Right renal cortex interstitium (tissue), 3 donors: ENCODE measurements at regions not wholly inside any gene's neighbourhood (a gene's known extent, or its start where the extent isn't known, plus 50 kb on each side); places are given as distances from the start of the nearest gene placed in this dataset.

Source experiments
- DNase-seq, 3 donors: peaks; one replicate each; pipeline ENCODE4 v3.0.0-alpha.2; 2013; ENCODE audit warnings: low read depth in 3 of 3, low spot score in 2 of 3

DNA sequence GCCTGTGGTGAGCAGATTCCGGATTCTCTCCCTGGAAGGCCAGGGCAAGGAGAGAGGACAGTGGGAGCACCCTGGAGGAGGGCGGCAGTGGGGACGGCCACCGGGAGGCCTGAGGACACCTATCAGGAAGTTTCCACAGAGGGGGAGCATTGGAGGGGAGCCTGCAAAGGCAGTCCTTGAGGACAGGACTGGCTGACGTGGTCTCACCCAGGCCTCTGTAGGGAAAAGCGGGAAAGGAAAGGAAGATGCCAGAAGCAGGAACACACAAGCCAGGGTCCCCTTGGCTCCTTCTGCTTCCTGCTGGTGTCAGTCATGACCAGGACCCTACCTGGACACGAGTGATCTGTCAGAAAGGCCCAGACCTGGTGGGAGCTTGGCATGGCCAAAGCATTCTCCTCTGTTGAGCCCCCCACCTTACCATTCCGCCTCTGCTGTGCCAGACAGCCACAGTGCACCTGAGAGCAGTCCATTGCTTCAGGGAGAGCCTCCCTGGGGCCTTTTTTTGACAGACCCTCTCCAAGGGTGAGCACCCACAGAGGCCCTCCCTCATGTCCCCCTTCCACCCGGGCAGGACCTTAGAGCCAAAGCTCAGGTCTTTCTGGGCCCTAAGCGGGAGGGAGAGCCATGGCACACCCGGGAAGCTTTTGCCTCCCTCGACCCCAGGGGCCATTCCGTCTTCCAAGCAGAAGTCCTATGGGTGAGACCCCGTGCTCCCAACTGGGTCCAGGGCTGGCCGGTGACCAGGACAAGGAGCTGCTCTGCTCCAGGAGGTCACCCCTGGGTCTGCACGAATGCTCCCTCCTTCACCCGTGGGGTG lies 333.1 kb downstream of the DYSF start:
- DNase-seq: no peak

DNA sequence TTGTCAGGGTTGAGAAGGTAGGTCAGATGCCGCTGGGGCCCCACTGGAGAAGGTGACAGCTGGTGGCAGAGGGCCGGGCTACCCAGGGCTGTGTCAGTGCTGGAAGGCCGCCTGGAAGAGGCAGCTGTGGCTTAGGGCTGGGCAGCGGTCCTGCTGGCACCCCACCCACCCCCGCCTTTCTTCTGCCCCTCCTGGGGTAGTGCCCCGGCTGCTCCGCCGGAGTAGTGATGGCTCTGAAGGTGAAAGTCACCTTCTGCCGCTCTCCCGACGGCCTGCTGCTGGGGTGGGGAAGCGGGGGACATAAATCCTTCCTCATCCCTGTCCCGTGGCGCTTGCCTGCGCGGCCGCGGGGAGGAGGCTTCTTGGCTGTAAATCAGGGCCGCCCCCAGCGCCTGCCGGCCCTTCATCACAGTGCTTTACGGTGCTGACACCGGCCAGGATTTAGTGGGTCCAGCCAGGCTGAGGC lies 332.2 kb downstream of the DYSF start:
- DNase-seq: no peak

DNA sequence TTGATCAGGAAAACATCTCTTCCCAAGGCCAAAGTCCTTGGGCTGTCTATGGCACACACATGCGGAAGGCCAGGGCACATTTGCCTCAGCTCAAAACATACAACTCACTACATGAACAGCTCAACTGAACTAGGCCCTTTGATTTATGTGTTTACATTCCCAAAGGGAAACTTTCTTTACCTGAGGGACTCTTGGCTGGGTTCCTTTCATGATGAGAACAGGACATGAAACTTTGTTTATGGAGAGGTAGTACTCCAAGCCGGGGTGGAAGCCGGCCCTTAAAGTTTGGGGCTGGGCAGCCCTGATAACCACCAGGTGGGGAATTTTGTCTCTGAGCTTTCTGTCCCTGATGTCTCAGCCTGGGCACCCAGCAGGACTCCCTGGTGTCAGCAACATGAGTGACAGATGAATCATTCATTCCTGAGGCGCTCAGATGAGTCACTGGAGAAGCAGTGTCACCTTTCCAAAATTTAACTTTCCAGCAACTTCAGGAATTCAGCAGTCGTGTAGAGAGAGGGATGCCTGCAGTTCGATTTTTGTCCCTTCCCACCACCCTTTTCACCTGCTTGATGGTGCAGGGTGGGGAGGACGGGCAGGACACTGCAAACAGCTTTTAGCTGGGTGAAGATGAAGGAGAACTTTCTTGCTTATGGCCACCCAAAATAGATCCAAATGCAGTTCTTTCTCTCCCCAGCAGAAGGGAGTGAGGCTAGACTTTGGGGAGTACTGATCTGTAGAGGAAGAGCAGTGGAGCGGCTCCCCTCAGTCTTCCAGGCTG lies 331.6 kb downstream of the DYSF start:
- DNase-seq: no peak

DNA sequence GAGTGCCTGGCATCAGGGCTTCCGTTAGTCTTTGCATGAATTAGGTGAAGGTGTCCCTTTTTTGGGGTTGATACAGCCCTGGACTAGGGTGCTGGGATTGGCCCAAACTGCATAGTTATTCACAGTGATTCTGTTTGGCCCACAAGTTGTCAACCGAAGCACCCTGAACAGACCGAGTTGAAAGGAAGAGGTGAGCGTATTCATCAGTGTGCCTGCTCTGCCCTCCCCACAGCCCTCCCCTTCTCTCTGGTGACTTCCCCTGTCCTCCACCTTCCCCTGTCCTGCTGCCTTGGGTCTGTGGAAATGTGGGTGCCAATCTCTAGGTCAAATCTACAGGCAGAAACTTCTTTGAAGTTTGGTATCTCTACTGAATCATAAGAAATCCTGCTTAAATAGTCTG lies 330.5 kb downstream of the DYSF start:
- DNase-seq: no peak

DNA sequence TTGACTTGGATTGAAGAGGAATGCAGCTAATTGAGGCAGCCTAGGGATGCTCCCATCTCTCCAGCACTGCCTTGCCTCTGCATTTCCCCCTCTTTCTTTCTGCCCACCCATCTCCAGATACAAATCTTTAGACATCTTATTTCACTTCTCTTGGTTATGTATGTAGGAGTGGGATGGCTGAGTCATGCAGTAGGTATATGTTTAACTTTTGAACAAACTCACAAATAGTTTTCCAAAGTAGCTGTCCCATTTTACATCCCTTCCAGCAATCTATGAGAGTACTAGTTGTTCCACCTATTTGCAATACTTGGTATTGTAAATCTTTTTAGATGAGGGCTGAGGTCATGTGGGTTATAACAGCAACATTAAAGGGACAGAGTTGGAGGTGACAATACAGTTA lies 329.9 kb downstream of the DYSF start:
- no peak for DNase-seq

DNA sequence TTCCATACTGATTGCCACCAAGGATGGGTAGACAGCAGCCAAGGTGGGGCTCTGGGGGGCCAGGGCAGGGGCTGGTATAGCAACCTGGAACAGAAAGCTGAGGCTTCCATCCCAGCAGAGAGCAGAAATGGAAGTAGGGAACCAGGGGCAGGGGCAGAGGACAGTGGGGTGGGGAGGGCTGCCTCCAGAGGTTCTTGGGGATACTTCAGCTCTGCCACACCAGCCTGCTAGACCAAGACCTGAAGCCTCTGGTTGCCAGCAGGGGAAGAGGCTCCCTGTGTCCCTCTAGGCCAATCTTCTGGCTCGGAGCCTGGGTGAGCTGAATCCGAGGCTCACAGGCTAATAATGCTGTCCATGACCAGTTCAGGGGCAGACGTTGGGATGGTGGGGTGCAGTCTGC lies 329.0 kb downstream of the DYSF start:
- DNase-seq: no peak

DNA sequence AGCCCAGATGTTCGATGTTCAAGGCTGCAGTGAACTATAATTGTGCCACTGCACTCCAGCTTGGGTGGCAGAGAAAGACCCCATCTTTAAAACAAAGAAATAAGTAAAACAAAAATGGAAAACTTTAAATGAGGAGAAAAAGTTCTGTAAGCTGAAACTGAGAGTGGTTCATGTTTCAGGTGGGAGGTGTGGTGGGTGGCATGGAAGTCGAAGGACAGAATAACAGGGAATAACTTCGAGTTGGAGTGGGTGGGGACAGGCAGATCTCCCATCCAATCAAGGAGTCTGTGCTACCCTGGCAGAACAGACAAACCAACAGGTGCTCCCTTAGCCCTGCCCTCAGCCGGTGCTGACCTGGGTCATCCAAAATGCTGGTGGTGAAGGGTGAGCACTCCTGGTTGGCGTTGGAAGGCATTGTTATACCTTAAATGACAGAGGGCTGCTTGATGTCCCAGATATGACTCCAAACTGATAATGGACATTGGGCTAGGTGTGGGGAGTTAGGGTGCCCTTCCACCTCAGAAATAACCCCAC lies 328.4 kb downstream of the DYSF start:
- DNase-seq: no peak

DNA sequence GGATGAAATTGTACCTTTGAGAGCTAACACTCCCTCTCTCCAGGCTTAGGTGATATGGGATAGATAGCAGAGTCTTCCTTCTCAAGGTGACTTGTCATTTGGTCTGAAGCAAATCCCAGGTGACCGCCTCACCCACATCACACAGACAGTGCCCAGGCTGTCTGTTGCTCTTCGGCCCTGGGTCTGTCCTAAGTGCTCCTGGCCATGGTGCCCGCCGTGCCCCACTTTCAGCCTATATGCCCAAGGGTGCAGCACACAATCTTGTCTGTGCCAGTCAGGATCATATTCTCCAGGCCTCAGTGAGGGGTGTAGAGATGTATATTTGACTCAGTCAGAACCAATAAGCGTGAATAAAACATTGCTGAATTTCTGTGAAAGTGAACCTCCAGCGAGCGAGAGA lies 326.8 kb downstream of the DYSF start:
- no peak for DNase-seq

DNA sequence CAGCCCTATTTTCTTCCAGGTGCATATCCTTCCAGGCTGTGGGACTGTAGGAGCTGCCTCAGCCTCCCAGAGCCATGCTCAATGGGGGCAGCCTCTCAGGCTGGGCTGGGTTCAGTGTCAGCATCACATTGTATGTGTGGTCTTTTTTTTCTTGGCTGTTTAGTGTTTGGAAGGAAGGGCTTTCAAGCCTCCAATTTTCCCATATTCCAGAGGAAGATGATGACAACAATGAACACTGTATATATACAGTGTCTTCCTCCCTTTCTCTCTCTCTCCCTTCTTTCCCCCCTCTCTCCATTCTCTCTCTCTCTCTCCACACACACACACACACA lies 326.4 kb downstream of the DYSF start:
- DNase-seq: no peak

DNA sequence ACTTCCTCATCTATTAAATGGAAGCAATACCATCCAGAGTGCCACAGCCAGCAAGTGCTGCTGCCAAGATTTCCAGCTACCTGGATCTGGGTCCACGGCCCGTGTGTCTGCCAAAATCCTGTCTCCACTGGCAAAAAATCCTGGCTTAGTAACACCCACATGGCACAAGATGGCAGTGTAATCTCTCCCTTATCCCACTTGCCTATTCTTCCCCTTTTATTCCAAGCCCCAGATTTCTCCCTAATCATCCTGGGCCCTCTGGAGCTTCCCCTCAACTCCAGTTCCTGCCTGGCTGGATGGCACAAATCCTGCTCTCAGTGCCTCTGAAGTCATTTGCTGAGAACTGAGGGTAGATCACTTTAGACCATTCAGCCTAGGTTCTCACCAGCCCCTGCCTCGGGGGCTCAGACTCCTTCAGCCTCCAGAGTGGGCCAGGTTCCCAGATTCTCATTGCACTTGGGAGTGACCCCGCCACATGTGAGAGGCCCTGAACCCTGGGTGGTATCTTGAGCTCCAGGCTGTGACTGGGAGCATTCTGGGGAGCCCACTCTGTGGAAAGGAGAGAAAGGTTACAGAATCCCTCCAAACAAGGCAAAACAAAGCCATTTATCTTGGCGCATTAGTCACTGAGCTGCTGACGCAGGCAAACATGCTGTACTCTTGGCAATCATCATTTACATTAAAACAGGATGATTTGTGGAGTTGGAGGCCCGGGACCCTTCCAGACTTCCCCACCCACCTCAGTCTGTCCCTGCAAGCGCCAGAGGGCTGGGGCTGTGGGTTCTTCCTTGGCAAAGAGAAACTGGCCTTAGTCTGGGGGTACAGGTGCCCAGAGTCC lies 325.8 kb downstream of the DYSF start:
- no peak for DNase-seq

DNA sequence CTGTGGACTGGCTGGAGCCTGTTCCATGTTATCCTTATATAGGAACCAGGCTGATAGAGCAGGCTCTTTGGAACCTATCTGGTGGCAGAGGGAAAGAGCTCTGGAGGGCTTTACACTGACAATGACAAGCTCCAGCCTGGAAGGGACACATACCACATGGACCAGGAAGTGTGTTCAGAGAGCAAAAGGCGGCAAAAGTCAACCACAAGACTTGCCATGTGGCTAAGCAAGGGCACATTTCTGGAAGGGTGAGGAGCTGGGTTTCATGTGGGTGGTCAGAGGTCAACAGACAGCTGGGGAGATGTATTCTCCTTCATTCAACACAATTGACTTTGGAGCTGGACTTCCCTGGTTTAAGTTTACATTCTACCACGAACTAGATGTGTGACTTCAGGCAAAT lies 325.2 kb downstream of the DYSF start:
- no peak for DNase-seq

DNA sequence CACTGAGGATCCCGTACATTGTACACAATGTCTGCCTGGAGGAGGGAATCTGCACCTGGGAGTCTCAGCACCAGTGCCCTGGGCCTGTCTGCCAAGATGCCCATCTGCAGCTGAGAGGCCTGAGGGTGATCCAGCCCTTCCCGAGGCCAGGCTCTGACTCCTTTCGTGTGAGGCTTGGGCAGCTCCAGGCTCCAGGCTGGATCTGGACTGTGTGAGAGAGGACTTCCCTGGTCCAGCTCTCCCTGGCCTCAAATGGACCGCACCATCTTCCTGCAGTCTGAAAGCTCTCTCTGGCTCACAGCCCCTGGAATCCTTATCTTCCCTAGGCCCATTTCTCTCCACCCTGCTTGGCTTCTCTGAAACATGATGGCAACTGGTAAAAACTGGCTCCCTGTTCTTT lies 324.6 kb downstream of the DYSF start:
- no peak for DNase-seq

DNA sequence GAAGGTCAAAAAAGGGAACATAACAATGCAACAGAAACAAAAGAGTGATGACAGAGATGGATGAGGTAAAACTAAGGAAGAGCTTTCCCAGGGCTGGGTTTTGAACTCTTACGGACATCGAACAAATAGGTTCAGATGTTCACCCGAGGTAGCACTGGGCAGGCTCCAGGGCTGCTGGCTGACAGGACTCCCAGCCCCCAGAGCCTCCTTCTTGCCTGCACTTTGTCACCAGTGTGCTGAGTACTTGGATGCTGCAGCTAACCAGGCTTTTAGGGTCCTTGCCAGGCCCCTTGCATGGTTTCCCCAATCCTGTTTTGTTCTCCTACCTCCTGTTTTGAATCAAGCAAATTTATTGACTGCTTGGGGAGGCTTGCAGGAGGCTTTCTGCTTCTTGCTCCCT lies 322.9 kb downstream of the DYSF start:
- DNase-seq: no peak

DNA sequence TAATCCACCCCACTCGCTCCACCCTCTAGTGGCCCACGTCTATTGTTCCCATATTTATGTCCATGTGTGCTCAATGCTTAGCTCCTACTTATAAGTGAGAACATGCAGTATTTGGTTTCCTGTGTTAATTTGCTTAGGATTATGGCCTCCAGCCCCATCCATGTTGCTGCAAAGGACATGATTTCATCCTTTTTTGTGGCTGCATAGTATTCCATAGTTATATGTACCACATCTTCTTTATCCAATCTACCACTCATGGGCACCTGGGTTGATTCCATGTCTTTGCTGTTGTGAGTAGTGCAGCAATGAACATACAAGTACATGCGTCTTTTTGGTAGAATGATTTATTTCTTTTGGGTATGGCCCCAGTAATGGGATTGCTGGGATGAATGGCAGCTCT lies 319.9 kb downstream of the DYSF start:
- DNase-seq: no peak

DNA sequence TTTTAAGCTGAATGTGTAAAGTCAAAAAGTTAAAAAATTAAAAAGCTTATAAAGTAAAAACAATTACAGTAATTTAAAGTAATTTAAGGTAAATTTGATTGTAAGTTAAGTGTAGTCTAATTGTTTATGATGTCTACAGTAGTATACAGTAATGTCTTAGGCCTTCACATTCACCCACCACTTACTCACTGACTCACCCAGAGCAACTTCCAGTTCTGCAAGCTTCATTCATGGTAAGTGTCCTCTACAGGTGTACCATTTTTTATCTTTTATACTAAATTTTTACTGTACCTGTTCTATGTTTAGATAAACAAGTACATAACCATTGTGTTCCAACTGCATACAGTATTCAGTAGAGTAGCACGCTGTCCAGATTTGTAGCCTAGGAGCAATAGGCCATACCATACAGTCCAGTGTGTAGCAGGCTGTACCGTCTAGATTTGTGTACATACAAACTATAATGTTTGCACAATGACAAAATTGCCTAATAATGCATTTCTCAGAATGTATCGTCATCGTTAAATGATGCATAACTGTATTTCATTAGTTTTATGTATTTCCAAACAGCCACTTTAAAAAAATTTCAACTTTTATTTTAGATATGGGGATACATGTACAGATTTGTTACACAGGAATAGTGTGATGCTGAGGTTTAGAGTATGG lies 319.3 kb downstream of the DYSF start:
- DNase-seq: no peak

DNA sequence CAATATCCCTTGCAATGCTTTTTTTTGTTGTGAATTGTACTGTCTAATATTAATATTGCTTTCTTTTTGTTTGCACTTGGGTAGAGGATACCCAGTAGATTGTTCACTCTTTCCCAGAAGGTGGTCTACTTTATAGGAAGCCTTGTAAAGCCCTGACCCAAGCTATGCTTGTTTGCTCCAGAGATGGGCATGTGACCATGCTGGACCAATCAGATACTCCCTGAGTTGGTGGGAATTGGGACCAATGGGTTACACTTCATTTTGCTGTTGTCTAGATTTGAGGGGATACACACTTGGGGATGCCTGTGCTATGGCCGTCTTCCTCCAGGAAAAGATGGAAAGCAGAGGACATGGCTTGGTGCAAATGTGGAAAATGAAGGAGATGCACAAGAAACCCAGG lies 314.3 kb downstream of the DYSF start:
- no peak for DNase-seq

DNA sequence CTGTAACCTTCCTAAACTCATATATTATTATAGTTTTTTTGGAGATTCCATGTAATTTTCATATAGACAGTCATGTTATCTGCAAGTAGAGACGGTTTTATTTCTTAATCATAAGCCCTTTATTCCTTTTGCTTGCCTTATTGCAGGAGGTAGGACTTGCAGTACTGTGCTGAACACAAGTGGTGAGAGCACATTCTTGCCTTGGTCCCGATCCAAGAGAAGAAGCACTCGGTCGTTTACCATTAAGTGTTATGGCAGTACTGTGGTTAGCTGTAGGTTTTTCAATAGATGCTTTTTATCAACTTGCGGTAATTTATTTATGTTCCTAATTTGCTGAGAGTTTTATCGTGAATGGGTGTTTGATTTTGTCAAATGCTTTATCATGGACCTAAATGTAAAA lies 305.7 kb downstream of the DYSF start:
- no peak for DNase-seq

DNA sequence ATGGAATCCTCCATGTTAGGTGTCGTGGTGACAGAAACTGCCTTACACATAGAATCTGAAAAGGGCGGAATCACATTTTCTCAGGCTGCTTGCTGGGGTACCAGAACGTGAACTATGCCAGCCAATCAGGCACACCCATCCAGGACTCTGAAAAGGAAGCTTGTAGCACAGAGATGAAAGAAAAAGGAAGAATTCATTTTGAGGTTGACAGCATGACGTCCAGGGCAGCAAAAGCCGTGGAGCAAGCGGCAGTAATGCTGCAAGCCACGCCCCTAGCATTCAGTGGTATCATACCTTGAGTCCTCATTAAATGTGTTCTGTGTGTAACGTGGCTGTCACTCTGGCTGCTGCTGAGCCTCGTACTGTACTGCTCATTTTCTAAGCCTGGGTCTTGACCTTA lies 304.0 kb downstream of the DYSF start:
- DNase-seq: no peak

DNA sequence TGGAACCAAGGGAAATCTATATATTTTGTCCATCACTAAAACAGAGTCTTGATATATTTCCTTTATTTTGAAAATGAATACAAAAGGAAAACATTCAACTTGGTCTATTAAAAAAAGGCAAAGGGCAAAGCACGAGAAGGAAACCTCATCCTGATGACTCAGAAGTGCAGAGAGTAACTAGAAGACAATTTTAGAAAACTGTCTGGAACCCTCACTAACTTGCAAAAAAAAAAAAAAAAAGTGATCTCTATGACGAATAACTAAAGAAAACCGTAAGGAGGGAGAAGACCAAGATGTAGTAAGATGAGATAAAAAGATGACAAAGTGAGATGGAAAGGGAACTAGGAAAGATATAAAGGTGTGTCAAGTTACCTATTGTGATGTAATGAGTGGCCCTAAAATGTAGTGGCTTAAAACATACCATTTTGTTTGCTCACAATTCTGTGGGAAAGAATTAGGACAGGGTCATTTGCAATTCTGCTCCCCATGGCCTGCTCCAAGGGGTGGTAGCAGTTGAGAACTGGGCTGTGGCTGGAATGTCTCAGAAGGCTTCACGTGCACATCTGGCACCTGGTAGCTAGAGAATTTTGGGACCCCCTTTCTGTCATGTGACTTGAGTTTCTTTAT lies 303.0 kb downstream of the DYSF start:
- no peak for DNase-seq

DNA sequence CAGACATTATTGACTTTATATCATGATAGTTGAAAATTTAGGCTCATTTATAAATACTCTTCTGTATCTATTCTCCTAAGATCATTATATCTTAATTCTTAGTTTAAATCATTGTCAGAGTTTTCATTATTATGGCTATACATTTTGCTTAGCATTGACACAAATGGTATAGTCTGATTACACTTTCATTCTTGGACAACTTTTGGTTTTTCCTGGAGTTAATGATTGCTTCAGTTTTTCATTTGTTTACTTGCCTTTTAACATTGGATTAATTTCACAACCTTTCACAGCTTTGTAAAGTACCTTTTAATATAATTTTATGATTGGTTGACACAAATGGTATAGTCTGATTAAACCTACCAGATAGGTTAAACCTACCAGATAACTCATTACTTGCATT lies 298.2 kb downstream of the DYSF start:
- no peak for DNase-seq
